Esophagus squamous epithelium (tissue), 4 donors: ENCODE measurements at regions not wholly inside any gene's neighbourhood (a gene's known extent, or its start where the extent isn't known, plus 50 kb on each side); places are given as distances from the start of the nearest gene placed in this dataset.

Experiments used
- POLR2A ChIP-seq, 4 donors: fragments of 450-650 bp; IDR thresholded peaks; one replicate each; pipeline ENCODE4 v1.6.1; 2017; ENCODE audit warnings: antibody characterized with exemption in 4 of 4, mild to moderate bottlenecking in 4 of 4, moderate library complexity in 3 of 4
- TF ChIP-seq, protein P1 (sequence below), 6 experiments: fragments of 450-650 bp in 4 of 6; fragments of 200-600 bp in 2 of 6; sonication (generic) in 2 of 6; IDR thresholded peaks; one replicate each; pipeline ENCODE4 v1.5.1; 2016 to 2019; ENCODE audit warnings: antibody characterized with exemption in 6 of 6, mild to moderate bottlenecking in 4 of 6, moderate library complexity in 4 of 6

DNA sequence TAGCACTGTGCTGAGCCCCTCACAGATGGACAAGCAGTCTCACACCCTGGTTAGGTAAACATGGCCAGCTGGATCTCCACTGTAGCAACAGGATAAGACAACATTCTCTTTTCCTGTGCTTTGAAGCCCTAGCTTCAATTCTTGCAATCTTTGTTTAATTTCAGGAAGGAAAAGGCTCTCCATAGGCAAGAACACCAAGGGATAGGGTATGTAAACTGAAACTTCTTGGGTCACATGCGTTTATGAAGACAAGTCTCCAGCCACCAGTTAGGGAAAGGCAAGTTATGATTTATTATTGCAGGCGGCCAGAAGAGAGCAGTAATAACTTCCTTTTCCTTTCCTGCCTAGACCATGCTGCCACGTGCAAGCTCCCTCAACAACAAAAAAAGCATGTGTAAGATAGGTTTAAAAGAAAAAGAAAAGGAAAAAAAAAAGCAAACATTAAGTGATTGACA is 50.1 kb upstream of the POU5F2 start:
- no peak for TF ChIP-seq POLR2A (IDR thresholded peaks at IDR 0.05)
- TF ChIP-seq, protein P1, sequence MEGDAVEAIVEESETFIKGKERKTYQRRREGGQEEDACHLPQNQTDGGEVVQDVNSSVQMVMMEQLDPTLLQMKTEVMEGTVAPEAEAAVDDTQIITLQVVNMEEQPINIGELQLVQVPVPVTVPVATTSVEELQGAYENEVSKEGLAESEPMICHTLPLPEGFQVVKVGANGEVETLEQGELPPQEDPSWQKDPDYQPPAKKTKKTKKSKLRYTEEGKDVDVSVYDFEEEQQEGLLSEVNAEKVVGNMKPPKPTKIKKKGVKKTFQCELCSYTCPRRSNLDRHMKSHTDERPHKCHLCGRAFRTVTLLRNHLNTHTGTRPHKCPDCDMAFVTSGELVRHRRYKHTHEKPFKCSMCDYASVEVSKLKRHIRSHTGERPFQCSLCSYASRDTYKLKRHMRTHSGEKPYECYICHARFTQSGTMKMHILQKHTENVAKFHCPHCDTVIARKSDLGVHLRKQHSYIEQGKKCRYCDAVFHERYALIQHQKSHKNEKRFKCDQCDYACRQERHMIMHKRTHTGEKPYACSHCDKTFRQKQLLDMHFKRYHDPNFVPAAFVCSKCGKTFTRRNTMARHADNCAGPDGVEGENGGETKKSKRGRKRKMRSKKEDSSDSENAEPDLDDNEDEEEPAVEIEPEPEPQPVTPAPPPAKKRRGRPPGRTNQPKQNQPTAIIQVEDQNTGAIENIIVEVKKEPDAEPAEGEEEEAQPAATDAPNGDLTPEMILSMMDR (IDR thresholded peaks at IDR 0.05) = no peak
